ENCODE measurements at regions not wholly inside any gene's neighbourhood (a gene's known extent, or its start where the extent isn't known, plus 50 kb on each side); places are given as distances from the start of the nearest gene placed in this dataset.
A peak's percentile ranks its signal among the peaks of the same experiment; 100 is the strongest.

DNA sequence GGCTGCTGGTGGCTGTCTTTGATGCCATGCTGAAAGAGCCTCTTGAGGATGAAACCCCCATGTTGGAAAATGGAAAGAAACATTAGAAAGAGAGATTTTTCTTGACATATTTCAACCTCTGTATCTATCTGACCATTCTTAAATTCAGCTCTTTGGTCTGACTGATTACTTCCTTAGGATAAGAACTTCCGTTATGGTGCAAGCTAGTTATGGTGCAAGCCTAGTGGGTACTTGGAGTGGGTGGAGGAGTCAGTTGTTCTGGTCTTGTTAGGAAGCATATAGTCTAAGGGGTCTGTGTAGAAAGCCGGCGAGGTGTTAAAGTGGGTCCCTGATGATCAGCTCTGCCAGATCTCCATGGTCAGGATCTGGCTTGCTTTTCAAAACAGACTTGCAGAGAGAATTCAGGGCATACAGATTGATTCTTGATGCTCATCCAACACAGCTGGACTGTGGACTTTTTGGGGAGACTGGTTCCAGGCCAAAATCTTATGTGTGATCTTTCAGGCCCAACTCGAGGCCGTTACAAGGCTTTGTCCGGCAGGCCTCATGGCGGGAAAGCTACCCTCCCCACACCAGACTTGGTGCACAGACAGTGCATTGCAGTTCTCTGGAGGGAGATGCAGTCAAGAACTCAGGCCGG, 82.8 kb upstream of the BOD1L1 start:
- H3K9ac ChIP-seq (ENCODE audit: low read depth in 1 of 2, low read length in 2 of 2), result no peak overlapping the region
- H3K27ac ChIP-seq (ENCODE audit: low read depth in 1 of 2, low read length in 2 of 2), result peak overlapping the region in 1 of 2 donors; percentile 7
- DNase-seq (ENCODE audit: low spot score), result no peak
- H3K4me1 ChIP-seq (ENCODE audit: control insufficient read depth in 4 of 4, insufficient read depth in 4 of 4, low read length in 3 of 4), result peaks cover 6 to 22% (median 17%) of the 10 kb centered on the region in 4 donors
- no peak overlapping the region for H3K4me3 ChIP-seq (ENCODE audit: low read depth in 1 of 3, low read length in 3 of 3)
- no peaks in the 10 kb centered on the region for H3K36me3 ChIP-seq (ENCODE audit: control insufficient read depth in 4 of 4, insufficient read depth in 3 of 4, low read depth in 1 of 4, low read length in 3 of 4)
- H3K27me3 ChIP-seq (ENCODE audit: control insufficient read depth in 4 of 4, insufficient read depth in 4 of 4, low read length in 3 of 4), result no peaks in the 10 kb centered on the region
- WGBS, result 48% methylated on average over 8 of the region's 8 CpGs
- TF ChIP-seq SP1 (IDR thresholded peaks at IDR 0.05), result peak; percentile 83
- TF ChIP-seq HNF4G (IDR thresholded peaks at IDR 0.05), result peak; percentile 61
- peak; percentile 61 to 86 for TF ChIP-seq HNF4A (conservative IDR thresholded peaks at IDR 0.05)
- TF ChIP-seq RAD21 (IDR thresholded peaks at IDR 0.05), result peak in 1 of 2 donors; percentile 62
- TF ChIP-seq CTCF (IDR thresholded peaks at IDR 0.05; ENCODE audit: low read depth, low read length, missing input control), result no peak
- peak in 1 of 2 donors; percentile 29 for TF ChIP-seq RXRA (IDR thresholded peaks at IDR 0.05)
- no peaks in the 10 kb centered on the region for H3K9me3 ChIP-seq (ENCODE audit: control insufficient read depth in 4 of 4, low read length in 3 of 4)

- Histone ChIP-seq H3K27ac (ENCODE audit: low read depth in 1 of 2, low read length in 2 of 2) (no peak overlapping the region), H3K27me3 (ENCODE audit: control insufficient read depth in 4 of 4, insufficient read depth in 4 of 4, low read length in 3 of 4) (no peaks in the 10 kb centered on the region), H3K9me3 (ENCODE audit: control insufficient read depth in 4 of 4, low read length in 3 of 4) (no peaks in the 10 kb centered on the region), H3K4me1 (ENCODE audit: control insufficient read depth in 4 of 4, insufficient read depth in 4 of 4, low read length in 3 of 4) (peaks cover 0 to 13% (median 8%) of the 10 kb centered on the region in 4 donors), H3K36me3 (ENCODE audit: control insufficient read depth in 4 of 4, insufficient read depth in 3 of 4, low read depth in 1 of 4, low read length in 3 of 4) (no peaks in the 10 kb centered on the region), H3K4me3 (ENCODE audit: low read depth in 1 of 3, low read length in 3 of 3) (no peak overlapping the region), H3K9ac (ENCODE audit: low read depth in 1 of 2, low read length in 2 of 2) (no peak overlapping the region)
- no peak for DNase-seq (ENCODE audit: low spot score)
- no peak for TF ChIP-seq RXRA (IDR thresholded peaks at IDR 0.05)
- TF ChIP-seq TAF1 (conservative IDR thresholded peaks at IDR 0.05), result no peak
- TF ChIP-seq, protein P1, sequence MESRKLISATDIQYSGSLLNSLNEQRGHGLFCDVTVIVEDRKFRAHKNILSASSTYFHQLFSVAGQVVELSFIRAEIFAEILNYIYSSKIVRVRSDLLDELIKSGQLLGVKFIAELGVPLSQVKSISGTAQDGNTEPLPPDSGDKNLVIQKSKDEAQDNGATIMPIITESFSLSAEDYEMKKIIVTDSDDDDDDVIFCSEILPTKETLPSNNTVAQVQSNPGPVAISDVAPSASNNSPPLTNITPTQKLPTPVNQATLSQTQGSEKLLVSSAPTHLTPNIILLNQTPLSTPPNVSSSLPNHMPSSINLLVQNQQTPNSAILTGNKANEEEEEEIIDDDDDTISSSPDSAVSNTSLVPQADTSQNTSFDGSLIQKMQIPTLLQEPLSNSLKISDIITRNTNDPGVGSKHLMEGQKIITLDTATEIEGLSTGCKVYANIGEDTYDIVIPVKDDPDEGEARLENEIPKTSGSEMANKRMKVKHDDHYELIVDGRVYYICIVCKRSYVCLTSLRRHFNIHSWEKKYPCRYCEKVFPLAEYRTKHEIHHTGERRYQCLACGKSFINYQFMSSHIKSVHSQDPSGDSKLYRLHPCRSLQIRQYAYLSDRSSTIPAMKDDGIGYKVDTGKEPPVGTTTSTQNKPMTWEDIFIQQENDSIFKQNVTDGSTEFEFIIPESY (IDR thresholded peaks at IDR 0.05), result no peak
- WGBS, result 93% methylated on average over 5 of the region's 5 CpGs
Observed at GRCh38 chr4:13711233-13711785, 83.8 kb upstream of the BOD1L1 start.

GRCh38 chr4:13721894-13722293, 94.4 kb upstream of the BOD1L1 start:
- Histone ChIP-seq H3K27ac (ENCODE audit: low read depth in 1 of 2, low read length in 2 of 2) (no peak overlapping the region), H3K9ac (ENCODE audit: low read depth in 1 of 2, low read length in 2 of 2) (no peak overlapping the region), H3K4me1 (ENCODE audit: control insufficient read depth in 4 of 4, insufficient read depth in 4 of 4, low read length in 3 of 4) (no peaks in the 10 kb centered on the region), H3K36me3 (ENCODE audit: control insufficient read depth in 4 of 4, insufficient read depth in 3 of 4, low read depth in 1 of 4, low read length in 3 of 4) (no peaks in the 10 kb centered on the region), H3K4me3 (ENCODE audit: low read depth in 1 of 3, low read length in 3 of 3) (no peak overlapping the region), H3K27me3 (ENCODE audit: control insufficient read depth in 4 of 4, insufficient read depth in 4 of 4, low read length in 3 of 4) (no peaks in the 10 kb centered on the region), H3K9me3 (ENCODE audit: control insufficient read depth in 4 of 4, low read length in 3 of 4) (no peaks in the 10 kb centered on the region)
- TF ChIP-seq MAX (IDR thresholded peaks at IDR 0.05) (no peak), YY1 (IDR thresholded peaks at IDR 0.05) (no peak), RAD21 (IDR thresholded peaks at IDR 0.05) (no peak), FOXA1 (IDR thresholded peaks at IDR 0.05) (no peak)
- TF ChIP-seq, protein P2, sequence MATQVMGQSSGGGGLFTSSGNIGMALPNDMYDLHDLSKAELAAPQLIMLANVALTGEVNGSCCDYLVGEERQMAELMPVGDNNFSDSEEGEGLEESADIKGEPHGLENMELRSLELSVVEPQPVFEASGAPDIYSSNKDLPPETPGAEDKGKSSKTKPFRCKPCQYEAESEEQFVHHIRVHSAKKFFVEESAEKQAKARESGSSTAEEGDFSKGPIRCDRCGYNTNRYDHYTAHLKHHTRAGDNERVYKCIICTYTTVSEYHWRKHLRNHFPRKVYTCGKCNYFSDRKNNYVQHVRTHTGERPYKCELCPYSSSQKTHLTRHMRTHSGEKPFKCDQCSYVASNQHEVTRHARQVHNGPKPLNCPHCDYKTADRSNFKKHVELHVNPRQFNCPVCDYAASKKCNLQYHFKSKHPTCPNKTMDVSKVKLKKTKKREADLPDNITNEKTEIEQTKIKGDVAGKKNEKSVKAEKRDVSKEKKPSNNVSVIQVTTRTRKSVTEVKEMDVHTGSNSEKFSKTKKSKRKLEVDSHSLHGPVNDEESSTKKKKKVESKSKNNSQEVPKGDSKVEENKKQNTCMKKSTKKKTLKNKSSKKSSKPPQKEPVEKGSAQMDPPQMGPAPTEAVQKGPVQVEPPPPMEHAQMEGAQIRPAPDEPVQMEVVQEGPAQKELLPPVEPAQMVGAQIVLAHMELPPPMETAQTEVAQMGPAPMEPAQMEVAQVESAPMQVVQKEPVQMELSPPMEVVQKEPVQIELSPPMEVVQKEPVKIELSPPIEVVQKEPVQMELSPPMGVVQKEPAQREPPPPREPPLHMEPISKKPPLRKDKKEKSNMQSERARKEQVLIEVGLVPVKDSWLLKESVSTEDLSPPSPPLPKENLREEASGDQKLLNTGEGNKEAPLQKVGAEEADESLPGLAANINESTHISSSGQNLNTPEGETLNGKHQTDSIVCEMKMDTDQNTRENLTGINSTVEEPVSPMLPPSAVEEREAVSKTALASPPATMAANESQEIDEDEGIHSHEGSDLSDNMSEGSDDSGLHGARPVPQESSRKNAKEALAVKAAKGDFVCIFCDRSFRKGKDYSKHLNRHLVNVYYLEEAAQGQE (IDR thresholded peaks at IDR 0.05), result no peak
- TF ChIP-seq, protein P1 (IDR thresholded peaks at IDR 0.05), result no peak
- DNase-seq (ENCODE audit: low spot score), result no peak
- 20% methylated on average over 2 of the region's 2 CpGs for WGBS

Measured in liver (tissue), 8 donors.